IMR-90 (cell line): ENCODE measurements at regions not wholly inside any gene's neighbourhood (a gene's known extent, or its start where the extent isn't known, plus 50 kb on each side); places are given as distances from the start of the nearest gene placed in this dataset.

ENCODE experiments used
- CTCF ChIP-seq: conservative IDR thresholded peaks from 2 replicates; pipeline ENCODE4 v1.5.1; 2012; ENCODE audit warnings: mild to moderate bottlenecking, low read depth, low read length, improper control_type of control experiment
- SMC3 ChIP-seq: fragments of 150-350 bp; IDR thresholded peaks from 2 replicates; pipeline ENCODE4 v1.6.1; 2016; ENCODE audit warnings: low read depth, mild to moderate bottlenecking, antibody characterized with exemption, low read length, moderate library complexity

- no peak for TF ChIP-seq CTCF
- no peak for TF ChIP-seq SMC3
These were observed 420.8 kb upstream of the IRX4 start for GRCh38 chr5:2303431-2304100.
